ENCODE measurements at regions not wholly inside any gene's neighbourhood (a gene's known extent, or its start where the extent isn't known, plus 50 kb on each side); places are given as distances from the start of the nearest gene placed in this dataset.

GRCh38 chr2:18719978-18720775, 130.8 kb upstream of the NT5C1B start:
- Histone ChIP-seq H3K4me1 (no peaks in the 10 kb centered on the region), H3K27ac (no peak overlapping the region), H3K9me3 (no peaks in the 10 kb centered on the region), H3K4me3 (no peak overlapping the region), H3K27me3 (no peaks in the 10 kb centered on the region), H3K36me3 (no peaks in the 10 kb centered on the region)
- ATAC-seq (peak; percentile 16), DNase-seq (no peak)
- intact Hi-C loops (cut with DNase I), result no loop called here
- no peak for TF ChIP-seq CTCF (IDR thresholded peaks at IDR 0.05)

GRCh38 chr2:18708203-18708715, 118.9 kb upstream of the NT5C1B start:
- Histone ChIP-seq H3K4me3 (no peak overlapping the region), H3K27me3 (no peaks in the 10 kb centered on the region), H3K27ac (no peak overlapping the region), H3K9me3 (peaks cover 0 to 7% of the 10 kb centered on the region in 2 donors), H3K36me3 (no peaks in the 10 kb centered on the region), H3K4me1 (no peaks in the 10 kb centered on the region)
- intact Hi-C loops (cut with DNase I), result no loop called here
- no peak for ATAC-seq
- TF ChIP-seq CTCF (IDR thresholded peaks at IDR 0.05), result no peak
- no peak for DNase-seq

GRCh38 chr2:18706001-18706400, 116.6 kb upstream of the NT5C1B start:
- H3K27me3 ChIP-seq, result no peaks in the 10 kb centered on the region
- H3K27ac ChIP-seq, result no peak overlapping the region
- TF ChIP-seq CTCF (IDR thresholded peaks at IDR 0.05), result no peak
- no peak overlapping the region for H3K4me3 ChIP-seq
- no peak for DNase-seq
- ATAC-seq, result no peak
- no peaks in the 10 kb centered on the region for H3K9me3 ChIP-seq
- H3K4me1 ChIP-seq, result no peaks in the 10 kb centered on the region
- H3K36me3 ChIP-seq, result no peaks in the 10 kb centered on the region
- intact Hi-C loops (cut with DNase I), result no loop called here

- no peak for DNase-seq
- Histone ChIP-seq H3K4me1 (no peaks in the 10 kb centered on the region), H3K4me3 (no peak overlapping the region), H3K36me3 (no peaks in the 10 kb centered on the region), H3K27me3 (no peaks in the 10 kb centered on the region), H3K27ac (no peak overlapping the region), H3K9me3 (no peaks in the 10 kb centered on the region)
- TF ChIP-seq CTCF (IDR thresholded peaks at IDR 0.05), result no peak
- no peak for ATAC-seq
- intact Hi-C loops (cut with DNase I), result no loop called here
Measured at GRCh38 chr2:18704276-18704675, 114.9 kb upstream of the NT5C1B start.

- H3K4me1 ChIP-seq, result no peaks in the 10 kb centered on the region
- no peak for DNase-seq
- no peak for ATAC-seq
- no peak for TF ChIP-seq CTCF (IDR thresholded peaks at IDR 0.05)
- no peak overlapping the region for H3K4me3 ChIP-seq
- no peaks in the 10 kb centered on the region for H3K27me3 ChIP-seq
- no peaks in the 10 kb centered on the region for H3K36me3 ChIP-seq
- H3K27ac ChIP-seq, result no peak overlapping the region
- H3K9me3 ChIP-seq, result no peaks in the 10 kb centered on the region
- intact Hi-C loops (cut with DNase I), result no loop called here
Measured at GRCh38 chr2:18703555-18703954, 114.2 kb upstream of the NT5C1B start.
